HFFc6 (cell line): ENCODE measurements at regions not wholly inside any gene's neighbourhood (a gene's known extent, or its start where the extent isn't known, plus 50 kb on each side); places are given as distances from the start of the nearest gene placed in this dataset.

ENCODE experiments used
- DNase-seq: peaks from one replicate; pipeline ENCODE4 v3.0.0-alpha.2; 2018
- H3K27ac Mint-ChIP-seq: 2 replicates; pipeline ENCODE4 v1.8.0; 2020; ENCODE audit warnings: mild to moderate bottlenecking, mixed read lengths
- H3K27me3 Mint-ChIP-seq: 2 replicates; pipeline ENCODE4 v1.8.0; 2021; ENCODE audit warnings: mild to moderate bottlenecking, moderate library complexity, mixed read lengths; ENCODE audit not compliant: insufficient read depth
- H3K36me3 Mint-ChIP-seq: 2 replicates; pipeline ENCODE4 v1.8.0; 2021; ENCODE audit warnings: low read depth, mixed read lengths
- H3K4me1 Mint-ChIP-seq: 2 replicates; pipeline ENCODE4 v1.8.0; 2020; ENCODE audit warnings: low read depth, mixed read lengths
- H3K4me3 Mint-ChIP-seq: 2 replicates; pipeline ENCODE4 v1.8.0; 2020; ENCODE audit warnings: mild to moderate bottlenecking, moderate library complexity, mixed read lengths
- H3K9me3 Mint-ChIP-seq: 2 replicates; pipeline ENCODE4 v1.8.0; 2020; ENCODE audit warnings: mild to moderate bottlenecking, mixed read lengths
- CTCF ChIP-seq: fragments of 200-600 bp; sonication (generic); IDR thresholded peaks from 2 replicates; pipeline ENCODE4 v1.5.0; 2021; ENCODE audit warnings: antibody characterized with exemption, mild to moderate bottlenecking

GRCh38 chr9:117485176-117485575 lies 70.3 kb upstream of the ASTN2 start:
- no peaks in the 10 kb centered on the region for H3K36me3 Mint-ChIP-seq
- H3K27ac Mint-ChIP-seq: no peak overlapping the region
- H3K9me3 Mint-ChIP-seq: peaks cover 26% of the 10 kb centered on the region
- no peak for TF ChIP-seq CTCF
- no peaks in the 10 kb centered on the region for H3K27me3 Mint-ChIP-seq
- DNase-seq: peak; percentile 14
- H3K4me1 Mint-ChIP-seq: no peaks in the 10 kb centered on the region
- H3K4me3 Mint-ChIP-seq: no peak overlapping the region

- no peak for TF ChIP-seq CTCF
- Mint-ChIP-seq H3K27ac (no peak overlapping the region), H3K4me1 (no peaks in the 10 kb centered on the region), H3K36me3 (peaks cover under 1% of the 10 kb centered on the region; the same call in 1 of the 2 replicates), H3K4me3 (no peak overlapping the region), H3K9me3 (peaks cover 37% of the 10 kb centered on the region), H3K27me3 (no peaks in the 10 kb centered on the region; the same call in 1 of the 2 replicates)
- DNase-seq: no peak
Observed at GRCh38 chr9:117480729-117481128, 65.9 kb upstream of the ASTN2 start.

- peaks cover 42% of the 10 kb centered on the region for H3K9me3 Mint-ChIP-seq
- no peaks in the 10 kb centered on the region; the same call in 1 of the 2 replicates for H3K27me3 Mint-ChIP-seq
- peaks cover 5% of the 10 kb centered on the region; the same call in 1 of the 2 replicates for H3K36me3 Mint-ChIP-seq
- no peaks in the 10 kb centered on the region for H3K4me1 Mint-ChIP-seq
- H3K4me3 Mint-ChIP-seq: no peak overlapping the region
- TF ChIP-seq CTCF: no peak
- H3K27ac Mint-ChIP-seq: no peak overlapping the region
- no peak for DNase-seq
Observed at GRCh38 chr9:117480253-117480652, 65.4 kb upstream of the ASTN2 start.

GRCh38 chr9:117473293-117473692 lies 58.4 kb upstream of the ASTN2 start:
- H3K36me3 Mint-ChIP-seq: peaks cover 5% of the 10 kb centered on the region; the same call in 1 of the 2 replicates
- TF ChIP-seq CTCF: no peak
- H3K4me3 Mint-ChIP-seq: no peak overlapping the region
- DNase-seq: no peak
- no peaks in the 10 kb centered on the region for H3K4me1 Mint-ChIP-seq
- H3K9me3 Mint-ChIP-seq: peaks cover 28% of the 10 kb centered on the region
- H3K27ac Mint-ChIP-seq: no peak overlapping the region
- no peaks in the 10 kb centered on the region; the same call in 1 of the 2 replicates for H3K27me3 Mint-ChIP-seq

- H3K36me3 Mint-ChIP-seq: peaks cover 5% of the 10 kb centered on the region; the same call in 1 of the 2 replicates
- H3K4me1 Mint-ChIP-seq: no peaks in the 10 kb centered on the region
- no peak for DNase-seq
- H3K4me3 Mint-ChIP-seq: no peak overlapping the region
- no peak overlapping the region for H3K27ac Mint-ChIP-seq
- H3K9me3 Mint-ChIP-seq: peaks cover 24% of the 10 kb centered on the region
- TF ChIP-seq CTCF: no peak
- no peaks in the 10 kb centered on the region for H3K27me3 Mint-ChIP-seq
Observed at GRCh38 chr9:117470902-117471301, 56.0 kb upstream of the ASTN2 start.

- no peak for DNase-seq
- H3K4me3 Mint-ChIP-seq: no peak overlapping the region
- no peaks in the 10 kb centered on the region for H3K27me3 Mint-ChIP-seq
- H3K4me1 Mint-ChIP-seq: no peaks in the 10 kb centered on the region
- no peak for TF ChIP-seq CTCF
- peaks cover 2% of the 10 kb centered on the region; the same call in 1 of the 2 replicates for H3K36me3 Mint-ChIP-seq
- H3K9me3 Mint-ChIP-seq: peaks cover 24% of the 10 kb centered on the region
- H3K27ac Mint-ChIP-seq: no peak overlapping the region
Observed at GRCh38 chr9:117470455-117470854, 55.6 kb upstream of the ASTN2 start.
